ENCODE measurements at regions not wholly inside any gene's neighbourhood (a gene's known extent, or its start where the extent isn't known, plus 50 kb on each side); places are given as distances from the start of the nearest gene placed in this dataset.
"Not testable (repeated sequence)": the region's sequence is repeated elsewhere in the genome, so short reads cannot be mapped to it uniquely, and the experiment has no call there.

- not testable (repeated sequence) for TF ChIP-seq CTCF (conservative IDR thresholded peaks at IDR 0.05; ENCODE audit: low read length); EZH2phosphoT487 (IDR thresholded peaks at IDR 0.05; ENCODE audit: borderline replicate concordance, low read depth, low read length)
Measured at GRCh38 chr5:112559501-112559900, 140.4 kb upstream of the EPB41L4A start.

Data from OCI-LY7 (cell line).